GM21447 (cell line): ENCODE measurements at regions not wholly inside any gene's neighbourhood (a gene's known extent, or its start where the extent isn't known, plus 50 kb on each side); places are given as distances from the start of the nearest gene placed in this dataset.
"Not testable (repeated sequence)": the region's sequence is repeated elsewhere in the genome, so short reads cannot be mapped to it uniquely, and the experiment has no call there.

Experiments used
- ATAC-seq: cut with Tn5 transposase; IDR thresholded peaks from one replicate; pipeline ENCODE4 v1.9.1; 2021; ENCODE audit not compliant: unreplicated experiment

- no peak for ATAC-seq
Observed at GRCh38 chr18:995629-996028, 91.0 kb downstream of the ADCYAP1 start.

GRCh38 chr18:997499-997898, 92.8 kb downstream of the ADCYAP1 start:
- ATAC-seq = no peak

GRCh38 chr18:998936-999335, 94.3 kb downstream of the ADCYAP1 start:
- ATAC-seq = no peak

- ATAC-seq = no peak
Observed at GRCh38 chr18:1002653-1003178, 98.0 kb downstream of the ADCYAP1 start.

GRCh38 chr18:1003499-1003898, 98.8 kb downstream of the ADCYAP1 start:
- ATAC-seq = no peak

- no peak for ATAC-seq
Observed at GRCh38 chr18:1006304-1006703, 101.6 kb downstream of the ADCYAP1 start.

GRCh38 chr18:1006965-1007364, 102.3 kb downstream of the ADCYAP1 start:
- no peak for ATAC-seq

GRCh38 chr18:1011349-1011748, 106.7 kb downstream of the ADCYAP1 start:
- no peak for ATAC-seq

GRCh38 chr18:1012775-1013174, 108.1 kb downstream of the ADCYAP1 start:
- no peak for ATAC-seq

- ATAC-seq = no peak
Observed at GRCh38 chr18:1013951-1014350, 109.3 kb downstream of the ADCYAP1 start.

GRCh38 chr18:1014509-1014908, 109.8 kb downstream of the ADCYAP1 start:
- no peak for ATAC-seq

GRCh38 chr18:1014951-1015624, 110.4 kb downstream of the ADCYAP1 start:
- no peak for ATAC-seq

- no peak for ATAC-seq
Observed at GRCh38 chr18:1015777-1016176, 111.1 kb downstream of the ADCYAP1 start.

GRCh38 chr18:1017227-1018058, 112.8 kb downstream of the ADCYAP1 start:
- ATAC-seq = no peak

GRCh38 chr18:1018181-1018681, 113.6 kb downstream of the ADCYAP1 start:
- no peak for ATAC-seq

GRCh38 chr18:1019191-1019590, 114.5 kb downstream of the ADCYAP1 start:
- no peak for ATAC-seq

- ATAC-seq = no peak
Observed at GRCh38 chr18:1020731-1021344, 116.2 kb downstream of the ADCYAP1 start.

- ATAC-seq = no peak
Observed at GRCh38 chr18:1026930-1027329, 122.3 kb downstream of the ADCYAP1 start.

- ATAC-seq = not testable (repeated sequence)
Observed at GRCh38 chr18:1033092-1033491, 128.4 kb downstream of the ADCYAP1 start.

GRCh38 chr18:1034971-1035370, 130.3 kb downstream of the ADCYAP1 start:
- no peak for ATAC-seq

GRCh38 chr18:1036926-1037325, 132.3 kb downstream of the ADCYAP1 start:
- no peak for ATAC-seq

- no peak for ATAC-seq
Observed at GRCh38 chr18:1037776-1038175, 133.1 kb downstream of the ADCYAP1 start.
